Activated CD4-positive, CD25-positive, alpha-beta regulatory T cell treated with anti-CD3 and anti-CD28 coated beads, Interleukin-2, amount 50 U/mL, for 24 hours (primary cell): ENCODE measurements at regions not wholly inside any gene's neighbourhood (a gene's known extent, or its start where the extent isn't known, plus 50 kb on each side); places are given as distances from the start of the nearest gene placed in this dataset.
"Not testable (repeated sequence)": the region's sequence is repeated elsewhere in the genome, so short reads cannot be mapped to it uniquely, and the experiment has no call there.

ENCODE experiments used
- ATAC-seq, 2 donors: fragments of 150-1000 bp; cut with Tn5 transposase; one replicate each; pipeline ENCODE4 v1.10.0; 2021; ENCODE audit warnings: mild to moderate bottlenecking in 1 of 2, moderate library complexity in 1 of 2

- ATAC-seq: not testable (repeated sequence)
Measured at GRCh38 chr2:132273585-132273984, 111.8 kb upstream of the ANKRD30BL start.

GRCh38 chr2:132274000-132274399 is 112.2 kb upstream of the ANKRD30BL start:
- ATAC-seq: no peak

DNA sequence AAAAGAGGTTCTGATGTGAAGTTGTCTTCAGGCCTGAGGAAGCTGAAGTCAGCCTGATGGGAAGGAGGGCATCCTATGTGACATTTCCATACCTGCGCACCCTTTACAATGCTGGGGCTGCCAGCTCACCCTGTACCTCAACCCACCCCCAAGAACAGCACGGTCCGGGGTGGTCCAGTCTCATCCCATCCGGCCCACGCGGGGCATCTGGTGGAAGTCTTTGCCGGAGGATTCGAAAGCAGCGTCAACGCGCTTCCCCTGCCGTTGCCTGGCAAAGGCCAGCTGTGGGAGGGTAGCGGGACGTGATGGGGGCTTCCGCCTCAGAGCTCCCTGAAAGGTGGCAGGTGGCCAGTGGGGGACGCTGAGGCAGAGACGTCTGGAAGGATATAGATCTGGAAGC is 113.6 kb upstream of the ANKRD30BL start:
- no peak for ATAC-seq

DNA sequence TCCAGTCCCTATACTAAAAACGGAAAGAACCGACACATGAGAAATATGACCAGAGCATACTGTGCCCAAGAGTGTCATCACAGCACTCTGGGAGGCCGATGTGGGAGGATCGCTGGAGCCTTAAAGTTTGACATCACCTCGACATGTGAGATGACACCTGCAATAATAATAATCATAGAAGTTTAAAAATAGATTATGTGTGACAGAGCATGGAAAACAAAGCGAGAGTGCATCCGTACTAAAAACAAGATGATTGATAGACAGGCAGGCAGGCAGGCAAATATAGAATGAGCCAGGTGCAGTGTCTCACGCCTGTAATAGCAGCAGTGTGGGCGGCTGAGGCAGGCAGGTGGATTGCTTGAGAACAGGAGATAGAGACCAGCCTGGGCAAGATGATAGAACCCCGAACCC is 114.8 kb upstream of the ANKRD30BL start:
- ATAC-seq: no peak

DNA sequence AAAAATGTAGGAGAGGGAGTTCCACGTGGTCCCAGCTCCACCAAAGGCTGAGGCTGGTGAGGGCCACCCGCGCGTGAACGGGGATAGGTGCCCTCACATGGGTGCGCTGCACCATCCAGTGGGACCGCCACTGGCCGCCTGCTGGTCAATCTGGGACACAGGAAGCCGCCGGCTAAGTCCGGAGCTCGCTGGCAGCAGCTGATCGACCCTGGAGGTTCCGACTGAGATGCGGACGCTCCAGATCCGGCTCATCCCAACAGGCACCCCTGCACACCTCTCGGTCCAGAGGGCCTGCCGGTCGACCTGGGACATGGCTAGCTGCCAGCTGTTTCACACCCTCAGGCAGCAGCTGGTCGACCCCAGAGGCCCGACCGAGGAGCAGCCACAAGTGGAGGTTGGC is 116.5 kb upstream of the ANKRD30BL start:
- ATAC-seq: no peak

DNA sequence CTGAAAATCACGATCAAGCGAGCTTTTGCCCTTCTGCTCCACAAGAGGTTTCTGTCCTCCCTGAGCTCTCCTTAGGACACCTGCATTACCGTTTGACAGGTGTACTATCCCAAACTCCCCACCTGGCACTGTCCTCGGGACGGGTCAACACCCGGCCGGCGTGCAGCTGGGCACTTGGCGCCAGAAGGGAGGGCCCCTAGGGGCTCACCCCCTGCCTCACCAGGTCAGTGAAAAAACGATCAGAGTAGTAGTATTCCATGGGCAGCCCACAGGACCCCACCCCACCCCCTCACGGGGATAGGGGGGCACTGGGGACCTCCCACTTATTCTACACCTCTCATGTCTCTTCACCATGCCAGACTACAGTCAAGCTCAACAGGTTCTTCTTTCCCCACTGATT is 117.6 kb upstream of the ANKRD30BL start:
- no peak for ATAC-seq

GRCh38 chr2:132279930-132280615 is 118.3 kb upstream of the ANKRD30BL start:
- no peak for ATAC-seq

GRCh38 chr2:132280912-132281311 is 119.2 kb upstream of the ANKRD30BL start:
- no peak for ATAC-seq

DNA sequence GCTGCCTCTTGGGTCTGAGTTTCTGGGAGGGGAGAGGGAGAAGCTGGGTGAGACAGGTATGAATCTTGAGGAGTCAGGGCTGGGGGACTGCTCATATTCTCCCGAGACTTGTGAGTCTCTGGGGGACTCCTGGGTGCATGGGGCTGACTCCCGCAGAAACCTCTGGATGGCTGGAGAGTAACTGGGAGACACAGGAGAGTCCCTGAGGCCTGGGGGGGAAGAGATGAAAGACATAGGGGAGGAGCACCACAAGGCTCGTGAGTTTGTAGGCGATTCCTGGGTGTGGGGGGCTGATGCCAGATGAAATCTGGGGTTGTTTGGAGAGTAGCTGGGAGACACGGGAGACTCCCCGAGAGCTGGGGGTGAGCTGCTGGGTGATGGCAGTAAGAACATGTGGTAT is 120.4 kb upstream of the ANKRD30BL start:
- ATAC-seq: not testable (repeated sequence)

DNA sequence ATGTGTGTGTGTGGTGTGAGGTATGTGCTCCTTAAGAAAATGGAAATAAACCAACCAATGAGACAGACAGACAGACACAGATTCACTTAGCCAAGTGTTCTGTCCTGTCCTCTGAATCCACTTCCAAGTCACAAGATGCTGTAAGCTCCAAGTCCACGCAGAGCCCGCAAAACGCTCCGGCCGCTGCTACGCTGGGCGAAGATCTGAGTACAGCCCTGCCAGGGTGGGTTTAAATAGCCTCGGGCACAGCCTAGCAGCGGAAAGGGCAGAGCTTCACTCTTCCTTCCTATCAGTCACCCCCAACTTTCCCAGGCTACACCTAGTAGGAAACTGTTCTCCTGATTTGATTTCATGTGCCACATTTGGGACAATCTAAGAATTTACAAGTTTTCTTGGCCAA is 121.2 kb upstream of the ANKRD30BL start:
- no peak for ATAC-seq

GRCh38 chr2:132286289-132286911 is 124.6 kb upstream of the ANKRD30BL start:
- not testable (repeated sequence) for ATAC-seq

GRCh38 chr2:132287910-132288309 is 126.2 kb upstream of the ANKRD30BL start:
- ATAC-seq: not testable (repeated sequence)

- ATAC-seq: not testable (repeated sequence)
Measured at GRCh38 chr2:132289138-132289537, 127.4 kb upstream of the ANKRD30BL start.

DNA sequence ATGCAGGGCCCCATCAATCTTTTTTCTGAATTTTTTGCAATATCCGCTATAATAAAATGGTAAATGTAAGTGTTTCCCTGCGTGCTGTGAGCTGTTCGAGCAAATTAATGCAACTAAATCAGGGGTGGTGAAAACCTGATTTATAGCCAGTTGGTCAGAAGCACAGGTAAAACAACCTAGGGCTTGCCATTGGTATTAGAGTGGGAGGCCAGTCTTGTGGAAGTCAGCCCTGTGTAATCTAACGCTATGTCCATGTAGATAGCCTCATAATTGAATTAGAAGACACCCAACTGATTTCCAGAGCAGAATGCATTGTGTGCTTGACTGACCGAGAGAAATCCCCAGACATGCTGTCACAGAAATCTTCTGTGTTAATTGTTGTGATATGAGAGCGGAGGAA is 126.8 kb upstream of the GPR39 start:
- ATAC-seq: not testable (repeated sequence)

DNA sequence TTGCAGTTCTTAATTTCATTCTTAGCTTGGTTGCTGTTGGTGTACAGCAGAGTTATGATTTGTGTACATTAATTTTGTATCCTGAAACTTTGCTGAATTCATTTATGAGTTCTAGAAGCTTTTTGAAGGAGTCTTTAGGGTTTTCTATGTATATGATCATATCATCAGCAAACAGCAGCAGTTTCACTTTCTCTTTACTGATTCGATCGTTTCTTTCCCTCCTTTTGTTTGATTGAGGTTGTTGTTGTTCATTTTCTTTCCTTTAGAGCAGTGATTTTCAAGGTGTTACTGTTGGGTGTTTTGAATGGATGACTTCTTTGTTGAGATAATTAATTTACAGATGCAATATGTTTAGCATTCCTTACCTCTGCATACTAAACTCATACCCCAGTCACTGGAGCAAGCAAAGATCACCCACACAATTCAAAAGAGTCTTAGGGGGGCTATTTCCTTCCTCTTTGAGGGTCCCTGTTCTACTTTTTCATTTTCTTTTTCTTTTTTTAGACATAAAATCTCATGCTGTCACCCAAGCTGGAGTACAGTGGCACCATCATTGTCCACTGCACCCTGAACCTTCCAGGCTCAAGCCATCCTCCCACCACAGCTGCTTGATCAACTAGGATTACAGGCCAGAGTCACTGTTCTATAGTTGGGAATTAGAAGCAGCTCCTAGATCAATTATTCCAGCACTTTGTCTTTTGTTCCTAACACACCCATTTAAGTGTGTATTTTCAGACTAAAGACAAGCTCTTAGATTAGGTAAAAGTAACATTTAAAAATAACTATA is 115.8 kb upstream of the GPR39 start:
- ATAC-seq: not testable (repeated sequence)

DNA sequence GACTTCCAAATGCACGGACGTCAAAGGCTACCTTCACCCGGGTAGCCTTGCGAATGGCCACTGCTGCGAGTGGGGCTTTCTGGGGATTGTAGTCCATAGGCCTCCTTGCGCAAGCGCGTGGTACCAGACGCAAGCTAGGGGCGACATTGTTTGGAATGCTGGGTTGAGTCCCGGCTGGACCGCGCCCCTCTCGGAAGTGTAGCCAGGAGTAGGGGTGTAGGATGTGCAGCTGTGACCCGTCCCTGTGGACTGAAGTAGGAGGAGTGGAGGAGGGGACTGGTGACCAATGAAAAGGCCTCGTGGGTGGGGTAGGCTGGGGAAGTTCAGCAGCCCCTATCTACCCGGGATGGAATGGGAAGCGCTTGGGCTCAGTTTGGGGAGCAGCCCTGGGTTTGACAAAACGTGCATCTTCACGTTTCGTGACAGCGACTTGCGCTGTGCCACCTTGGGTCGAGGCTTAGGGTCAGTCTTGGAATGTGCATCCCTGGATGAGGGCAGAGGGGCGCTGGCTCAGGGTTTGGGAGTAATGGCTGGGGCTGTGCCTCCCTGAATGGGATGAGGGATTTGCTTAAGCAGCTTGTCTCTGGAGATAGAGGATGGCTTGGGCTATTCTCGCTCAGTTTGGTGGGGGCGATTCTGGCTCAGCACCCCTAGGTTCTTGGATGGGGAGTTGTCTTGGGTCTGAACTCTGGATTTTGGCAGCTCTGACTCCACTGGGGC is 111.8 kb upstream of the GPR39 start:
- not testable (repeated sequence) for ATAC-seq

GRCh38 chr2:132307613-132308198 is 108.9 kb upstream of the GPR39 start:
- not testable (repeated sequence) for ATAC-seq

GRCh38 chr2:132309203-132309602 is 107.4 kb upstream of the GPR39 start:
- not testable (repeated sequence) for ATAC-seq

GRCh38 chr2:132315546-132315945 is 101.1 kb upstream of the GPR39 start:
- not testable (repeated sequence) for ATAC-seq

GRCh38 chr2:132317026-132317680 is 99.5 kb upstream of the GPR39 start:
- ATAC-seq: not testable (repeated sequence)

GRCh38 chr2:132318481-132318880 is 98.1 kb upstream of the GPR39 start:
- ATAC-seq: not testable (repeated sequence)

DNA sequence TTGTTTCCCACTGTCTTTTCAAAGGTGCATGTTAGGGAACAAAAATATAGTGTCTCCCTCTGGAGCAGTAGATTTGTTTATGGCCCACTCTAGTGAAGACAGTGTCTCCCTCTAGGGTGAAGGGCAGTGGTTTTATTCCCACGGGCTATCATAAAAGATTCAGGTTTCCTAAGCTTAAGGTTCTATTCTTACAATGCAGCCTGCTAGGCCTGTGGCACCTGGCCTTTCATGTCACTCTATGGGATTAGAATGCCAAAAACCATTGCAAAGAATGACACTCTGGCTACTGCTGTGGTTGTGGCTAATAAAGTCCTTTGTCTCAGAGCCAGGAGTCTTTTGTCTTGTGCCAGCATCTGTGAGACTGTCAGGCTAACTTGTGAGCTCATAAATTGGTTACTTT is 92.6 kb upstream of the GPR39 start:
- ATAC-seq: not testable (repeated sequence)
